WTC11 (cell line): ENCODE measurements at regions not wholly inside any gene's neighbourhood (a gene's known extent, or its start where the extent isn't known, plus 50 kb on each side); places are given as distances from the start of the nearest gene placed in this dataset.

ENCODE experiments used
- ATAC-seq: fragments of 200-7000 bp; cut with Tn5 transposase; 2 replicates; pipeline ENCODE4 v1.10.0; 2021; ENCODE audit warnings: mild to moderate bottlenecking, moderate library complexity
- CTCF ChIA-PET: fragments of 300-600 bp; sonication (Branson Sonifier 250); formaldehyde crosslinking; loops from one replicate; lab custom pipeline; 2021; ENCODE audit warnings: antibody characterized with exemption; lab: Charles Lee
- POLR2A ChIA-PET: fragments of 350-600 bp; sonication (Branson Sonifier 250); formaldehyde crosslinking; loops from one replicate; lab custom pipeline; 2021; ENCODE audit warnings: antibody characterized with exemption; lab: Charles Lee
- DNase-seq: peaks from one replicate; pipeline ENCODE4 v3.0.0; 2021; ENCODE audit warnings: low spot score
- H3K27ac Mint-ChIP-seq: 2 replicates; pipeline ENCODE4 v1.8.0; 2021; ENCODE audit warnings: mixed read lengths
- H3K27me3 Mint-ChIP-seq: 2 replicates; pipeline ENCODE4 v1.8.0; 2021; ENCODE audit warnings: low read depth, mild to moderate bottlenecking, moderate library complexity, mixed read lengths
- H3K36me3 Mint-ChIP-seq: 2 replicates; pipeline ENCODE4 v1.8.0; 2021; ENCODE audit warnings: mixed read lengths
- H3K4me1 Mint-ChIP-seq: 2 replicates; pipeline ENCODE4 v1.8.0; 2022; ENCODE audit warnings: mixed read lengths
- H3K4me3 Mint-ChIP-seq: 2 replicates; pipeline ENCODE4 v1.8.0; 2021; ENCODE audit warnings: mild to moderate bottlenecking, moderate library complexity, mixed read lengths
- H3K9me3 Mint-ChIP-seq: 2 replicates; pipeline ENCODE4 v1.8.0; 2021; ENCODE audit warnings: mixed read lengths
- CDX4 ChIP-seq: fragments of 250-450 bp; sonication (Bioruptor Pico); IDR thresholded peaks from 2 replicates; pipeline ENCODE4 v1.9.0; 2021; ENCODE audit warnings: moderate library complexity, mild to moderate bottlenecking, inconsistent platforms, borderline replicate concordance
- ELF4 ChIP-seq: sonication (generic); formaldehyde crosslinking; IDR thresholded peaks from 2 replicates; pipeline ENCODE4 v1.8.1; 2022; ENCODE audit warnings: low read depth, mild to moderate bottlenecking, moderate library complexity, missing genetic modification reagents
- EMX1 ChIP-seq: fragments of 250-450 bp; sonication (Bioruptor Pico); IDR thresholded peaks from 2 replicates; pipeline ENCODE4 v1.8.0; 2021; ENCODE audit warnings: mild to moderate bottlenecking
- ERG ChIP-seq: fragments of 250-450 bp; sonication (Bioruptor Pico); IDR thresholded peaks from 2 replicates; pipeline ENCODE4 v1.8.0; 2021; ENCODE audit warnings: mild to moderate bottlenecking
- ESRRA ChIP-seq: sonication (generic); formaldehyde crosslinking; IDR thresholded peaks from 2 replicates; pipeline ENCODE4 v1.8.1; 2022; ENCODE audit warnings: mild to moderate bottlenecking, missing genetic modification reagents, borderline replicate concordance
- ETV6 ChIP-seq: sonication (generic); formaldehyde crosslinking; IDR thresholded peaks from 2 replicates; pipeline ENCODE4 v1.8.1; 2022; ENCODE audit warnings: mild to moderate bottlenecking, missing genetic modification reagents
- GRHL2 ChIP-seq: fragments of 250-450 bp; sonication (Bioruptor Pico); IDR thresholded peaks from 2 replicates; pipeline ENCODE4 v1.8.0; 2022; ENCODE audit warnings: mild to moderate bottlenecking, moderate library complexity; ENCODE audit not compliant: insufficient replicate concordance, severe bottlenecking
- IRF2 ChIP-seq: sonication (generic); formaldehyde crosslinking; IDR thresholded peaks from 2 replicates; pipeline ENCODE4 v1.8.0; 2022; ENCODE audit warnings: low read depth, missing genetic modification reagents, borderline replicate concordance
- JAZF1 ChIP-seq: fragments of 250-450 bp; sonication (Bioruptor Pico); IDR thresholded peaks from 2 replicates; pipeline ENCODE4 v1.9.0; 2021; ENCODE audit warnings: moderate library complexity, mild to moderate bottlenecking, inconsistent platforms
- MLX ChIP-seq: sonication (generic); formaldehyde crosslinking; IDR thresholded peaks from 2 replicates; pipeline ENCODE4 v1.8.1; 2023; ENCODE audit warnings: mild to moderate bottlenecking, missing genetic modification reagents, moderate library complexity
- TCF7 ChIP-seq: sonication (generic); formaldehyde crosslinking; IDR thresholded peaks from 2 replicates; pipeline ENCODE4 v1.8.0; 2022; ENCODE audit warnings: mild to moderate bottlenecking, low read depth, missing genetic modification reagents, moderate library complexity
- TEAD1 ChIP-seq: sonication (generic); formaldehyde crosslinking; IDR thresholded peaks from 2 replicates; pipeline ENCODE4 v1.8.0; 2022; ENCODE audit warnings: mild to moderate bottlenecking, missing genetic modification reagents
- TP53 ChIP-seq: sonication (generic); formaldehyde crosslinking; IDR thresholded peaks from 2 replicates; pipeline ENCODE4 v1.8.1; 2023; ENCODE audit warnings: mild to moderate bottlenecking, missing genetic modification reagents
- ZNF263 ChIP-seq: sonication (generic); formaldehyde crosslinking; IDR thresholded peaks from 2 replicates; pipeline ENCODE4 v1.8.1; 2022; ENCODE audit warnings: low read depth, mild to moderate bottlenecking, moderate library complexity, missing genetic modification reagents
- ZNF423 ChIP-seq: fragments of 250-450 bp; sonication (Bioruptor Pico); IDR thresholded peaks from 2 replicates; pipeline ENCODE4 v2.1.2; 2022; ENCODE audit warnings: mild to moderate bottlenecking, moderate library complexity
- ZNF671 ChIP-seq: fragments of 250-450 bp; sonication (Bioruptor Pico); IDR thresholded peaks from 2 replicates; pipeline ENCODE4 v1.8.0; 2021; ENCODE audit warnings: mild to moderate bottlenecking
- TF ChIP-seq, protein P1 (sequence below): sonication (generic); formaldehyde crosslinking; IDR thresholded peaks from 2 replicates; pipeline ENCODE4 v1.8.1; 2023; ENCODE audit warnings: mild to moderate bottlenecking, missing genetic modification reagents
- TF ChIP-seq, protein P2 (sequence below): sonication (generic); formaldehyde crosslinking; IDR thresholded peaks from 2 replicates; pipeline ENCODE4 v1.8.1; 2022; ENCODE audit warnings: low read depth, mild to moderate bottlenecking, moderate library complexity, missing genetic modification reagents, borderline replicate concordance
- TF ChIP-seq, protein P3 (sequence below): sonication (generic); formaldehyde crosslinking; IDR thresholded peaks from 2 replicates; pipeline ENCODE4 v1.8.0; 2023; ENCODE audit warnings: missing genetic modification reagents
- TF ChIP-seq, protein P4 (sequence below): sonication (generic); formaldehyde crosslinking; IDR thresholded peaks from 2 replicates; pipeline ENCODE4 v1.8.0; 2022; ENCODE audit warnings: missing genetic modification reagents
- TF ChIP-seq, protein P5 (sequence below): fragments of 200-600 bp; IDR thresholded peaks from 2 replicates; pipeline ENCODE4 v1.8.0; 2022; ENCODE audit warnings: antibody characterized with exemption
- TF ChIP-seq, protein P6 (sequence below): sonication (generic); formaldehyde crosslinking; IDR thresholded peaks from 2 replicates; pipeline ENCODE4 v1.8.1; 2023; ENCODE audit warnings: mild to moderate bottlenecking, moderate library complexity, missing genetic modification reagents

- no peak for TF ChIP-seq ERG (CRISPR knock-in tag)
- TF ChIP-seq ESRRA (CRISPR knock-in tag): no peak
- no peak for TF ChIP-seq ETV6
- TF ChIP-seq ZNF671 (CRISPR knock-in tag): no peak
- no peak for TF ChIP-seq JAZF1
- TF ChIP-seq, protein P1, sequence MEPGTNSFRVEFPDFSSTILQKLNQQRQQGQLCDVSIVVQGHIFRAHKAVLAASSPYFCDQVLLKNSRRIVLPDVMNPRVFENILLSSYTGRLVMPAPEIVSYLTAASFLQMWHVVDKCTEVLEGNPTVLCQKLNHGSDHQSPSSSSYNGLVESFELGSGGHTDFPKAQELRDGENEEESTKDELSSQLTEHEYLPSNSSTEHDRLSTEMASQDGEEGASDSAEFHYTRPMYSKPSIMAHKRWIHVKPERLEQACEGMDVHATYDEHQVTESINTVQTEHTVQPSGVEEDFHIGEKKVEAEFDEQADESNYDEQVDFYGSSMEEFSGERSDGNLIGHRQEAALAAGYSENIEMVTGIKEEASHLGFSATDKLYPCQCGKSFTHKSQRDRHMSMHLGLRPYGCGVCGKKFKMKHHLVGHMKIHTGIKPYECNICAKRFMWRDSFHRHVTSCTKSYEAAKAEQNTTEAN (CRISPR knock-in tag): no peak
- TF ChIP-seq ELF4 (CRISPR knock-in tag): no peak
Measured at GRCh38 chrX:113974881-113975280, 609.0 kb upstream of the HTR2C start (continued).

DNA sequence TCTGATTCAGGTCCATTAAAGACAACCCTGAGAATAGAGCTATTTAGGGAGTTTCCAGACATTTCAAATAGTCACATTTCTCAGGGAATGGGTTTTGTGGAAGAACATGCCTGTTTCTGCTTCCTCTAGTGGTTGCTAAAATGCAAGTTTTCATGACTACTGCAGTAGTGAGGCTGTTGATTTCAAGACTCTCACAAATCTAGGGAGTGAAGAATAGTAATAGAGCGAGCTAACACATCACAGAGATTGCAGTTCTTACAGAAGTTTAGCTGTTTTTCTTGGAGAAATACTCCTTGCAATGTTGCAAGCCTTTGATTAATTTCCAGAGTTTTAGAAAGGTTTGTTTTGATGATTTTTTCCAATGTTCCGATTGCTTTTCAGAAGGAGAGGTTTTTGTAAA is 610.2 kb upstream of the HTR2C start:
- H3K36me3 Mint-ChIP-seq: peaks cover 45% of the 10 kb centered on the region
- 0 out of 2 replicates have a peak overlapping the region, but pooled peaks have one; percentile 72 for H3K27ac Mint-ChIP-seq
- peaks cover 7% of the 10 kb centered on the region for H3K9me3 Mint-ChIP-seq
- DNase-seq (no peak), ATAC-seq (no peak)
- CTCF ChIA-PET: no interaction called here
- POLR2A ChIA-PET: no interaction called here
- H3K4me3 Mint-ChIP-seq: no peak overlapping the region
- peaks cover 4% of the 10 kb centered on the region; the same call in 1 of the 2 replicates for H3K27me3 Mint-ChIP-seq
- peaks cover 47% of the 10 kb centered on the region for H3K4me1 Mint-ChIP-seq
- no peak for TF ChIP-seq MLX
- TF ChIP-seq, protein P2, sequence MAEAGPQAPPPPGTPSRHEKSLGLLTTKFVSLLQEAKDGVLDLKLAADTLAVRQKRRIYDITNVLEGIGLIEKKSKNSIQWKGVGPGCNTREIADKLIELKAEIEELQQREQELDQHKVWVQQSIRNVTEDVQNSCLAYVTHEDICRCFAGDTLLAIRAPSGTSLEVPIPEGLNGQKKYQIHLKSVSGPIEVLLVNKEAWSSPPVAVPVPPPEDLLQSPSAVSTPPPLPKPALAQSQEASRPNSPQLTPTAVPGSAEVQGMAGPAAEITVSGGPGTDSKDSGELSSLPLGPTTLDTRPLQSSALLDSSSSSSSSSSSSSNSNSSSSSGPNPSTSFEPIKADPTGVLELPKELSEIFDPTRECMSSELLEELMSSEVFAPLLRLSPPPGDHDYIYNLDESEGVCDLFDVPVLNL (CRISPR knock-in tag): no peak
- no peak for TF ChIP-seq GRHL2
- no peak for TF ChIP-seq CDX4 (CRISPR knock-in tag)
- no peak for TF ChIP-seq TP53 (CRISPR knock-in tag)
- no peak for TF ChIP-seq ZNF263
- no peak for TF ChIP-seq TEAD1 (CRISPR knock-in tag)
- TF ChIP-seq, protein P3, sequence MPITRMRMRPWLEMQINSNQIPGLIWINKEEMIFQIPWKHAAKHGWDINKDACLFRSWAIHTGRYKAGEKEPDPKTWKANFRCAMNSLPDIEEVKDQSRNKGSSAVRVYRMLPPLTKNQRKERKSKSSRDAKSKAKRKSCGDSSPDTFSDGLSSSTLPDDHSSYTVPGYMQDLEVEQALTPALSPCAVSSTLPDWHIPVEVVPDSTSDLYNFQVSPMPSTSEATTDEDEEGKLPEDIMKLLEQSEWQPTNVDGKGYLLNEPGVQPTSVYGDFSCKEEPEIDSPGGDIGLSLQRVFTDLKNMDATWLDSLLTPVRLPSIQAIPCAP: no peak
- TF ChIP-seq ZNF423: no peak

DNA sequence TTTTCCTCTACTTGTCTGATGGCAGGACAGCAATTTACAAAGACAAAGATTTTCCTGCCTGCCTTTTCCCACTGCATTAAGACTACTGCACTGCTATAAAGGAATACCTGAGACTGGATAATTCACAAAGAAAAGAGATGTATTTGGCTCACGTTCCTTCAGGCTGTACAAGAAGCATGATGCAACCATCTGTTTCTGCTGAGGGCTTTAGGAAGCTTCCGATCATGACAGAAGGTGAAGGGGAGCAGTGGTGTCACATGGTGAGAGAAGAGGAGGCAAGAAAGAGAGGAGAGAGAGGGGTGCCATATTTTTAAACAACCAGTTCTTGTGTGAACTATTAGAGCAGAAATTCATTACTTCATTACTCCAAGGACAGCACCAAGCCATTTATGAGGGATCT is 617.1 kb upstream of the HTR2C start:
- CTCF ChIA-PET: no interaction called here
- Mint-ChIP-seq H3K9me3 (peaks cover 15% of the 10 kb centered on the region), H3K4me3 (no peak overlapping the region), H3K36me3 (peaks cover 42% of the 10 kb centered on the region), H3K27ac (no peak overlapping the region), H3K4me1 (peaks cover 30% of the 10 kb centered on the region), H3K27me3 (peaks cover 4% of the 10 kb centered on the region; the same call in 1 of the 2 replicates)
- DNase-seq (no peak), ATAC-seq (no peak)
- POLR2A ChIA-PET: no interaction called here
- TF ChIP-seq, protein P4, sequence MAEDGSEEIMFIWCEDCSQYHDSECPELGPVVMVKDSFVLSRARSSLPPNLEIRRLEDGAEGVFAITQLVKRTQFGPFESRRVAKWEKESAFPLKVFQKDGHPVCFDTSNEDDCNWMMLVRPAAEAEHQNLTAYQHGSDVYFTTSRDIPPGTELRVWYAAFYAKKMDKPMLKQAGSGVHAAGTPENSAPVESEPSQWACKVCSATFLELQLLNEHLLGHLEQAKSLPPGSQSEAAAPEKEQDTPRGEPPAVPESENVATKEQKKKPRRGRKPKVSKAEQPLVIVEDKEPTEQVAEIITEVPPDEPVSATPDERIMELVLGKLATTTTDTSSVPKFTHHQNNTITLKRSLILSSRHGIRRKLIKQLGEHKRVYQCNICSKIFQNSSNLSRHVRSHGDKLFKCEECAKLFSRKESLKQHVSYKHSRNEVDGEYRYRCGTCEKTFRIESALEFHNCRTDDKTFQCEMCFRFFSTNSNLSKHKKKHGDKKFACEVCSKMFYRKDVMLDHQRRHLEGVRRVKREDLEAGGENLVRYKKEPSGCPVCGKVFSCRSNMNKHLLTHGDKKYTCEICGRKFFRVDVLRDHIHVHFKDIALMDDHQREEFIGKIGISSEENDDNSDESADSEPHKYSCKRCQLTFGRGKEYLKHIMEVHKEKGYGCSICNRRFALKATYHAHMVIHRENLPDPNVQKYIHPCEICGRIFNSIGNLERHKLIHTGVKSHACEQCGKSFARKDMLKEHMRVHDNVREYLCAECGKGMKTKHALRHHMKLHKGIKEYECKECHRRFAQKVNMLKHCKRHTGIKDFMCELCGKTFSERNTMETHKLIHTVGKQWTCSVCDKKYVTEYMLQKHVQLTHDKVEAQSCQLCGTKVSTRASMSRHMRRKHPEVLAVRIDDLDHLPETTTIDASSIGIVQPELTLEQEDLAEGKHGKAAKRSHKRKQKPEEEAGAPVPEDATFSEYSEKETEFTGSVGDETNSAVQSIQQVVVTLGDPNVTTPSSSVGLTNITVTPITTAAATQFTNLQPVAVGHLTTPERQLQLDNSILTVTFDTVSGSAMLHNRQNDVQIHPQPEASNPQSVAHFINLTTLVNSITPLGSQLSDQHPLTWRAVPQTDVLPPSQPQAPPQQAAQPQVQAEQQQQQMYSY (CRISPR knock-in tag): no peak
- TF ChIP-seq IRF2 (CRISPR knock-in tag): no peak
- TF ChIP-seq, protein P5, sequence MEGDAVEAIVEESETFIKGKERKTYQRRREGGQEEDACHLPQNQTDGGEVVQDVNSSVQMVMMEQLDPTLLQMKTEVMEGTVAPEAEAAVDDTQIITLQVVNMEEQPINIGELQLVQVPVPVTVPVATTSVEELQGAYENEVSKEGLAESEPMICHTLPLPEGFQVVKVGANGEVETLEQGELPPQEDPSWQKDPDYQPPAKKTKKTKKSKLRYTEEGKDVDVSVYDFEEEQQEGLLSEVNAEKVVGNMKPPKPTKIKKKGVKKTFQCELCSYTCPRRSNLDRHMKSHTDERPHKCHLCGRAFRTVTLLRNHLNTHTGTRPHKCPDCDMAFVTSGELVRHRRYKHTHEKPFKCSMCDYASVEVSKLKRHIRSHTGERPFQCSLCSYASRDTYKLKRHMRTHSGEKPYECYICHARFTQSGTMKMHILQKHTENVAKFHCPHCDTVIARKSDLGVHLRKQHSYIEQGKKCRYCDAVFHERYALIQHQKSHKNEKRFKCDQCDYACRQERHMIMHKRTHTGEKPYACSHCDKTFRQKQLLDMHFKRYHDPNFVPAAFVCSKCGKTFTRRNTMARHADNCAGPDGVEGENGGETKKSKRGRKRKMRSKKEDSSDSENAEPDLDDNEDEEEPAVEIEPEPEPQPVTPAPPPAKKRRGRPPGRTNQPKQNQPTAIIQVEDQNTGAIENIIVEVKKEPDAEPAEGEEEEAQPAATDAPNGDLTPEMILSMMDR: no peak
- no peak for TF ChIP-seq ZNF423
- no peak for TF ChIP-seq EMX1
- TF ChIP-seq, protein P6, sequence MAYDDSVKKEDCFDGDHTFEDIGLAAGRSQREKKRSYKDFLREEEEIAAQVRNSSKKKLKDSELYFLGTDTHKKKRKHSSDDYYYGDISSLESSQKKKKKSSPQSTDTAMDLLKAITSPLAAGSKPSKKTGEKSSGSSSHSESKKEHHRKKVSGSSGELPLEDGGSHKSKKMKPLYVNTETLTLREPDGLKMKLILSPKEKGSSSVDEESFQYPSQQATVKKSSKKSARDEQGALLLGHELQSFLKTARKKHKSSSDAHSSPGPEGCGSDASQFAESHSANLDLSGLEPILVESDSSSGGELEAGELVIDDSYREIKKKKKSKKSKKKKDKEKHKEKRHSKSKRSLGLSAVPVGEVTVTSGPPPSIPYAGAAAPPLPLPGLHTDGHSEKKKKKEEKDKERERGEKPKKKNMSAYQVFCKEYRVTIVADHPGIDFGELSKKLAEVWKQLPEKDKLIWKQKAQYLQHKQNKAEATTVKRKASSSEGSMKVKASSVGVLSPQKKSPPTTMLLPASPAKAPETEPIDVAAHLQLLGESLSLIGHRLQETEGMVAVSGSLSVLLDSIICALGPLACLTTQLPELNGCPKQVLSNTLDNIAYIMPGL (CRISPR knock-in tag): no peak
- TF ChIP-seq TCF7 (CRISPR knock-in tag): no peak
